Spinal cord (tissue), 9 donors: ENCODE measurements at regions not wholly inside any gene's neighbourhood (a gene's known extent, or its start where the extent isn't known, plus 50 kb on each side); places are given as distances from the start of the nearest gene placed in this dataset.

Experiments
- DNase-seq, 6 donors: peaks; one replicate each; pipeline versions ENCODE4 v3.0.0 to v3.0.0-alpha.2; 2013 to 2015; ENCODE audit warnings: low spot score in 6 of 6, low read depth in 4 of 6
- H3K27ac ChIP-seq: one replicate; pipeline ENCODE4 v1.5.1; 2013; ENCODE audit warnings: low read depth, low read length, control low read depth
- H3K27me3 ChIP-seq: one replicate; pipeline ENCODE4 v1.6.1; 2013; ENCODE audit warnings: low read length; ENCODE audit not compliant: control insufficient read depth, insufficient read depth
- H3K36me3 ChIP-seq: one replicate; pipeline ENCODE4 v1.6.1; 2013; ENCODE audit warnings: low read length; ENCODE audit not compliant: control insufficient read depth, insufficient read depth
- H3K4me1 ChIP-seq: one replicate; pipeline ENCODE4 v1.6.1; 2013; ENCODE audit warnings: low read length; ENCODE audit not compliant: control insufficient read depth, insufficient read depth
- H3K4me3 ChIP-seq: one replicate; pipeline ENCODE4 v1.5.1; 2013; ENCODE audit warnings: low read depth, low read length, control low read depth
- H3K9me3 ChIP-seq: one replicate; pipeline ENCODE4 v1.6.1; 2013; ENCODE audit warnings: low read length; ENCODE audit not compliant: control insufficient read depth, insufficient read depth
- WGBS: methylation state at CpG from one replicate; pipeline ENCODE4 v1.1.5; 2013; ENCODE audit warnings: missing lambda C conversion rate; ENCODE audit not compliant: insufficient coverage; 5-methylcytosine and 5-hydroxymethylcytosine counted together
- donor health status: healthy.

- no peak for DNase-seq
- Histone ChIP-seq H3K27ac (no peak overlapping the region), H3K27me3 (no peaks in the 10 kb centered on the region), H3K4me3 (no peak overlapping the region), H3K9me3 (peaks cover 1% of the 10 kb centered on the region), H3K4me1 (no peaks in the 10 kb centered on the region), H3K36me3 (no peaks in the 10 kb centered on the region)
- WGBS = no CpG with 5 or more reads among the region's 1 CpG
Measured at GRCh38 chr4:77473509-77473908, 132.1 kb upstream of the CXCL13 start.

- H3K4me3 ChIP-seq = no peak overlapping the region
- peaks cover 1% of the 10 kb centered on the region for H3K9me3 ChIP-seq
- no peaks in the 10 kb centered on the region for H3K36me3 ChIP-seq
- no peak for DNase-seq
- H3K27me3 ChIP-seq = no peaks in the 10 kb centered on the region
- 80% methylated on average over 1 of the region's 1 CpG for WGBS
- H3K4me1 ChIP-seq = no peaks in the 10 kb centered on the region
- H3K27ac ChIP-seq = no peak overlapping the region
Measured at GRCh38 chr4:77481856-77482255, 123.8 kb upstream of the CXCL13 start.

GRCh38 chr4:77488882-77489281 lies 116.7 kb upstream of the CXCL13 start:
- Histone ChIP-seq H3K4me1 (no peaks in the 10 kb centered on the region), H3K27me3 (no peaks in the 10 kb centered on the region), H3K4me3 (no peak overlapping the region), H3K9me3 (no peaks in the 10 kb centered on the region), H3K27ac (no peak overlapping the region), H3K36me3 (no peaks in the 10 kb centered on the region)
- DNase-seq = peak in 2 of 6 donors; percentile 7 to 29
- 80% methylated on average over 1 of the region's 1 CpG for WGBS

- Histone ChIP-seq H3K4me3 (no peak overlapping the region), H3K9me3 (no peaks in the 10 kb centered on the region), H3K4me1 (no peaks in the 10 kb centered on the region), H3K27ac (no peak overlapping the region), H3K36me3 (no peaks in the 10 kb centered on the region), H3K27me3 (no peaks in the 10 kb centered on the region)
- DNase-seq = no peak
- WGBS = no CpG with 5 or more reads among the region's 1 CpG
Measured at GRCh38 chr4:77493120-77493752, 112.4 kb upstream of the CXCL13 start.

GRCh38 chr4:77493829-77494551 lies 111.6 kb upstream of the CXCL13 start:
- H3K4me1 ChIP-seq = no peaks in the 10 kb centered on the region
- no peak overlapping the region for H3K4me3 ChIP-seq
- DNase-seq = no peak
- H3K27ac ChIP-seq = no peak overlapping the region
- no peaks in the 10 kb centered on the region for H3K27me3 ChIP-seq
- no peaks in the 10 kb centered on the region for H3K36me3 ChIP-seq
- H3K9me3 ChIP-seq = no peaks in the 10 kb centered on the region
- 85% methylated on average over 2 of the region's 2 CpGs for WGBS

GRCh38 chr4:77496457-77496856 lies 109.2 kb upstream of the CXCL13 start:
- Histone ChIP-seq H3K9me3 (no peaks in the 10 kb centered on the region), H3K27me3 (no peaks in the 10 kb centered on the region), H3K27ac (no peak overlapping the region), H3K36me3 (no peaks in the 10 kb centered on the region), H3K4me3 (no peak overlapping the region), H3K4me1 (no peaks in the 10 kb centered on the region)
- no peak for DNase-seq

- Histone ChIP-seq H3K36me3 (no peaks in the 10 kb centered on the region), H3K27me3 (no peaks in the 10 kb centered on the region), H3K4me1 (no peaks in the 10 kb centered on the region), H3K27ac (no peak overlapping the region), H3K4me3 (no peak overlapping the region), H3K9me3 (no peaks in the 10 kb centered on the region)
- no peak for DNase-seq
- WGBS = 100% methylated on average over 1 of the region's 3 CpGs
Measured at GRCh38 chr4:77500801-77501200, 104.8 kb upstream of the CXCL13 start.

GRCh38 chr4:77501240-77501639 lies 104.4 kb upstream of the CXCL13 start:
- Histone ChIP-seq H3K36me3 (no peaks in the 10 kb centered on the region), H3K9me3 (no peaks in the 10 kb centered on the region), H3K27ac (no peak overlapping the region)

GRCh38 chr4:77501851-77502250 lies 103.8 kb upstream of the CXCL13 start:
- DNase-seq = no peak
- H3K4me1 ChIP-seq = no peaks in the 10 kb centered on the region
- H3K4me3 ChIP-seq = no peak overlapping the region
- H3K27me3 ChIP-seq = no peaks in the 10 kb centered on the region
- no peaks in the 10 kb centered on the region for H3K36me3 ChIP-seq
- H3K9me3 ChIP-seq = no peaks in the 10 kb centered on the region
- H3K27ac ChIP-seq = no peak overlapping the region
- 67% methylated on average over 1 of the region's 2 CpGs for WGBS

More at GRCh38 chr4:77501240-77501639, 104.4 kb upstream of the CXCL13 start:
- Histone ChIP-seq H3K27me3 (no peaks in the 10 kb centered on the region), H3K4me3 (no peak overlapping the region), H3K4me1 (no peaks in the 10 kb centered on the region)
- no peak for DNase-seq

- H3K27me3 ChIP-seq = no peaks in the 10 kb centered on the region
- no CpG with 5 or more reads among the region's 2 CpGs for WGBS
- H3K4me1 ChIP-seq = no peaks in the 10 kb centered on the region
- H3K4me3 ChIP-seq = no peak overlapping the region
- H3K27ac ChIP-seq = no peak overlapping the region
- H3K36me3 ChIP-seq = no peaks in the 10 kb centered on the region
- peak in 1 of 6 donors; percentile 10 for DNase-seq
- no peaks in the 10 kb centered on the region for H3K9me3 ChIP-seq
Measured at GRCh38 chr4:77504407-77504806, 101.2 kb upstream of the CXCL13 start.
